ENCODE measurements at regions not wholly inside any gene's neighbourhood (a gene's known extent, or its start where the extent isn't known, plus 50 kb on each side); places are given as distances from the start of the nearest gene placed in this dataset.
"Not testable (repeated sequence)": the region's sequence is repeated elsewhere in the genome, so short reads cannot be mapped to it uniquely, and the experiment has no call there.

DNA sequence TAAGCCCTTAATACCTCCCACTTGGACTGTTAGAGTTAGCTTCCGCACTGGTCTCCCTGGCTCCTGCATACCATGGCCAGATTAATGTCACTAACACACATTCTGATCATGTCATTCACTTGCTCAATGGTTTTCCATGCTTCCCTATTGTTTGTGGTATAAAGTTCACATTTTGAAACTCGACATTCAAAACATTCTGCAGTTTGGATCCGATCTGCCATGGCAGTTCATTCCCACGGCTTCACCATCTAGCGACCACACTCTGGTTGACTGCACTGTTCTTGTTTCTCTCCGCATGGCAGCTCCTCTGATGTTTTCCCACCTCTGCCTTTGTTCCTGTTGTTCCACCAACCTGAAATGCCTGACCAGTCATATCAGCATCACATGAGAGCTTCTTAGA, 87.4 kb upstream of the WAC start:
- no peak for DNase-seq (ENCODE audit: low spot score)

DNA sequence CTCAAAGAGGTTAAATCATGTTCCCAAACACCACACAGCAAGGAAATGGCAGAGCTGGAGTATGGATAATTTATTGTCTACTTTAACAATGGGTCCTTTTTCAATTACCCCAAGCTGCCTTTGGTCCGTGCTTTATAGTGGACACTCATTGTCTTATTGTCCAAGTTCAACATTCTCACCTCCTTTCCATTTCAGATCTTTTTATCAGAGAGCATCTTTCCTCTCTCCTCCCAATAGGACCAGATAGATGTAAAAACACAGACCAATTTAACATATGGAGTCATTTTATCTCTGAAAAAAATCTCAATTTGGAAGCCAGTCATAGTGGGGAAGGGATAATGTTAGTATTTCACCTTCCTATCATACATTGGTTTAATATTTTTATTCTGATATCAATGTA, 83.5 kb upstream of the WAC start:
- no peak for DNase-seq (ENCODE audit: low spot score)

DNA sequence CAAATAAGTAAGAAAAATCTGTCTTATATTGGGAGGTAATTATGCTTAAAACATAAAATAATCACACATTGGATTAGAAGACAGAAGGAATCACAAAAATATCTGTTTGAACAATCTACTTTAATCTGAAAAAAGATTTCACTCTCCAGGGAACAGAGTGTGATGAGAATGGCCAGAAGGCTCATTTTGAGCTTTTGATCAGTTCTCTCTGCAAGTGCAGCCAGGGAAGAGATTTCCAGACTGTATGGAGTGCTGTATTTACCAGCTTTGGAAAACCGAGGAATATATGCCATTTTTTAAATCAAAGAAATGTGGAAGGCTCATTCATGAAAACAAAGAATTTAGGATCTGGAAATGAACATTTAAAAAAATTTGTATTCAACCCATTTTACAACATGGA, 83.0 kb upstream of the WAC start:
- no peak for DNase-seq (ENCODE audit: low spot score)

DNA sequence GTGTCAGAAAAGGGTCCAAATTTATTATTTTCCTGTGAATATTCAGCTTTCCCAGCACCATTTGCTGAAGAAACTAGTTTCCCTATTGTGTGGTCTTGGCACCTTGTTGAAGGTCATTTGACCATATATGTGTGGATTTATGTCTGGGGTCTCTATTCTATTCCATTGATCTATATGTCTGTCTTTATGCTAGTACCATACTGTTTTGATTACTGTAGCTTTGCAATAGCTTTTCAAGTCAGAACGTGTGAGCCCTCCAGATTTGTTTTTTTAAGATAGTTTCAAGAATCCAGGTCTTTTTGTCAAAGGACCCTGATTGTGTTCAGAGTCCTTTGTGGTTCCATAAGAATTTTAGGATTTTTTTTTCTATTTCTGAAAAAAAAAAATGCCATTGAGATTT, 79.0 kb upstream of the WAC start:
- no peak for DNase-seq (ENCODE audit: low spot score)

DNA sequence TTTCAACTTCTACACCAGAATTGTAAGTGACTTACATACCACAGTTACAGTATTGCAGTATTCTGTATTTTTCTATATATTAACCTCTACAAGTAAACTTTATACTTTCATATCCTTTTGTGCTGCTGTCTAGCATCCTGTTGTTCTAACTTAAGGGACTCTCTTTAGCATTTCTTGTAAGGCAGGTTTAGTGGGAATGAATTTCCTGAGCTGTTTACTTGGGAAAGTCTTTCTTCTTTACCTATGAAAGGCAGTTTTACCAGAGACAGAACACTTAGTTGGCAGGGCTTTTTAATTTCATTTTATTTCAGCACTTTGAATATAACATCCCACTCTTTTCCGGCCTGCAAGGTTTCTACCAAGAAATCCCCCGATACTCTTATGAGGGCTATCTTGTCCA, 75.8 kb upstream of the WAC start:
- DNase-seq (ENCODE audit: low spot score), result no peak

DNA sequence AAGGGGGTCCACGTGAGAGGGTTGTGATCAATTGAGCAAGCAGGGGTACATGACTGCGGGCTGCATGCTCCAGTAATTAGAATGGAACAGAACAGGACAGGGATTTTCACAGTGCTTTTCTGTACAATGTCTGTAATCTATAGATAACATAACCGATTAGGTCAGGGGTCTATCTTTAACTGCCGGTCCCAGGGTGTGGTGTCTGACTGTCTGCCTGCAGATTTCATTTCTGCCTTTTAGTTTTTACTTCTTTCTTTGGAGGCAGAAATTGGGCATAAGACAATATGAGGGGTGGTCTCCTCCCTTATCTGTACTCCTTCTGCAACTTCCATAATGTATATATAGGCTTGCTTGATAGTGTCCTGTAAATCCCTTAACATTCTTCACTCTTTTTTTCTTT, 75.0 kb upstream of the WAC start:
- DNase-seq (ENCODE audit: low spot score), result not testable (repeated sequence)

DNA sequence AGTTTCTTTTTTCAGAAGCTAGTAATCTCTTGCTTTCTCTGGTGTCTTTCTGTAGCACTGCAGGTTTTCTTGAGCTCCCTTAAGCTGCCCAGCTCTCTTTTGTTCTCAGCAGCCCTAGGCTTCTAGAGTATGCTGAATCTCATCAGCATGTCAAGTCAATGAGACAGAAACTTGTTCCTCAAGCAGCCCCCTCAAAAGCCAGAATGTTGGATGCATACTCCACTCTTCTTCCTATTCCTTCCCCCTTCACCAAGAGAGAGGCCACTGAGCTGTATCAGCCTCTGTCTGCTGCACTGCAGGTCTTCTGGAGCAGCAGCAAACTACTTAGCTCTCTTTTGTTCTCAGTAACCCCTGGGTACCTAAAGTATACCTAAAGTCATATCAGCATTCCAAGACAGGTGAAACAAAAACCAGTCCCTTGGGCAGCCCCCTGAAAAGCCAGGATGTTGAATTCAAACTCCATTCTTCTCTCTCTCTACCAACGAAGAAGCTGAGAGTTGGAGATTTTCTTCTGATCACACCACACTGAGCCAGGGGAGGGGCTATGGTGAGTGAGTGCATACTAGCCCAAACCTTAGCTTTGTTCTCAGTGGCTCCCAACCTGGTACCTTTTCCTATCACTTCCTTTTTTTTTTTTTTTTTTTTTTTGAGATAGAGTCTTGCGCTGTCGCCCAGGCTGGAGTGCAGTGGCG, 73.3 kb upstream of the WAC start:
- no peak for DNase-seq (ENCODE audit: low spot score)

DNA sequence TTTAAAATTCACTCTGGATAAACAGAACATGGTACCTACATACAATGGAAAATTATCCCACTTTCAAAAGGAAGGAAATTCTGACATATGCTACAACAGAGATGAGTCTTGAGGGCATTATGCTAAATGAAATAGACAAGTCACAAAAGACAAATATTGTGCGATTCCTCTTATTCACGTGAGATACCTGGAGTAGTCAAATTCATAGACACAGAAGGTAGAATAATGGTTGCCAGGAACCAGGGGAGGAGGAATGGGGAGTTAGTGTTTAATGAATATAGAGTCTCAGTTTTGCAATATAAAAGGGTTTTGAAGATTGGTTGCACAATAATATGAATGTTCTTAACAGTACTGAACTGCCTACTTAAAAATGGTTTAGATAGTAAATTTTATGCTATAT, 69.8 kb upstream of the WAC start:
- DNase-seq (ENCODE audit: low spot score), result no peak

DNA sequence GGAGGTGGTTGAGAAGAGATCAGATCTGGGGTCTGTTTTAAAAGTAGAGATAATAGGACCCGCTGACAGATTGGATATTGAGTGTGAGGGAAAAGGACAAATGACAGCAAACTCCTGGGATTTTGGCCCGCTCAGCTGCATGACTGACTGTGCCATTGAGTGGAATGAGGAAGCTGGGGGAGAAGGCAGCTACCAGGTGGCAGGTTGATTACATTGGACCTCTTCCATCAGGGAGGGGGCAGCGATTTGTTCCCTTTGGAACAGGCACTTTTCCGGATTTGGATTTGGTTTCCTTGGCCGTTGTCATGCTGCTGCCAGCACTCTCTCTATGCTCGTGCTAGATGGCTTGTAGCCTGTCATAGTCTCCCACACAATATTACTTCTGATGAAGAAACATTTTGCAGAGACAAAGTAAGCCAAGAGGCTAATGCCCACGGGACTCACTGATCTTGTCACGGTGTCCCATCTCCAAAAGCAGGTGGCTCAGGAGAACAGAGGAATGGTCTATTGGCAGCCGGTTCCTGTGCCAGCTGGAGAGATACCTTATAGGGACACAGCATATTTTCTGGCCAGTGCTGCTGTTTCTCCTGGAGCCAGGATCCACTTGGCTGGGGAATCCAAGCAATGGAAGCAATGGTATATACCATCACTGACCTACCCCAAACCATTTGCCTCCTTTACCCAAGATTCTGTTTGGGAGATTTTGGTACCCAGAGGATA, 69.1 kb upstream of the WAC start:
- no peak for DNase-seq (ENCODE audit: low spot score)

DNA sequence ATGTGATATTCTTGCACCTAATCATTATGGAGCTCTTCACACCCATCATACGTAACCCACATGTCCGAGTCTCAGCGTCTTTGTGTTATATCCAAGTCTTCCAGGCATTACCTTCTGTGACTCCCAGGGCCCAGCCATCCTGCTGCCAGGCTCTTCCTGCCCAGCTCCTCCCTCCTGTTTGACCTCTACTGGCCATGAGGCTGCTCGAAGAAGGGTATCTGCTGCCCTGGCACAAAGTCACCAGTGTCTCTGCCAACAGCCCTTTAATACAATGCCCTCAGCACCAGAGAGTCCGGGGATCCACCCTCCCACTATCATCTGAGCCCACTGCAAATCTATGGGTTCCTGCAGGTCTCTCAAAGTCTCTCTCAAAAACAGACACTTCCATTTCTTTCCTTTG, 65.3 kb upstream of the WAC start:
- no peak for DNase-seq (ENCODE audit: low spot score)

DNA sequence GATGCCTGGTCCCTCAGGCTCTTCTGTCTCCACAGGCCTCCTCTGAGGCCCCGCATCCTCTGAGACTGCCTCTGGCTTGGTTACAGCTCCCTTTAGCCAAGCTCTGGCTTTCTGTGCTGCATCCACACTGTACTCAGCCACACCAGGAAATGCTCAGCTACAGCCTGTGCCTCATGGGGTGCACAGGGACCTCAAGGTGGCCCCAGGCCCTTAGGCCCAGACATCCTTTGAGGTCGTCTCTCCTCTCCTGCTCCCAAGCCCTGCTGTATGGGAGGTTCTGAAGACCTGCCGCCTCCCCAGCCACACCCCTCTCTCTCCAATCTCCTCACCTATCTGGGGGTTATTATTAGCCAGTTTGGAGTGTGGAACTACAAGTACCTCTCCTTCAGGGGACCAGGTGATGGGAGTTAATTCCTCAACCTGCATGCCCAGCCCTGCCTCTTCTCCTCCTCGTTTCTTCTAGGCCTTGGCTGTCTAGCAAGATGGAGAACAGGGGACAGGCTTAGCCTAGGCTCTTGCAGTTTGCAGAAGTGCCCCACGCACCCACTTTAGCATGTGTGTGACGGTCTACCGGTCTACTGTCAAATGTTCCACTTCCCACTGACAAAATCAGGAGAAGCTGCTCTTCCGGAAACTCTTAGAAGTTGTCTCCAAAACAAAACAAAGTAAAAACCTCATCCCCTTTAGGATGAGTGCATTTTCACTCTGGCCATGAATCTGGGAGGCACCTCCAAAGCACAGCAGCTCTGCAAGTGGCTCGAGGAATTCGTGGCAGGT, 64.0 kb upstream of the WAC start:
- DNase-seq (ENCODE audit: low spot score), result no peak

DNA sequence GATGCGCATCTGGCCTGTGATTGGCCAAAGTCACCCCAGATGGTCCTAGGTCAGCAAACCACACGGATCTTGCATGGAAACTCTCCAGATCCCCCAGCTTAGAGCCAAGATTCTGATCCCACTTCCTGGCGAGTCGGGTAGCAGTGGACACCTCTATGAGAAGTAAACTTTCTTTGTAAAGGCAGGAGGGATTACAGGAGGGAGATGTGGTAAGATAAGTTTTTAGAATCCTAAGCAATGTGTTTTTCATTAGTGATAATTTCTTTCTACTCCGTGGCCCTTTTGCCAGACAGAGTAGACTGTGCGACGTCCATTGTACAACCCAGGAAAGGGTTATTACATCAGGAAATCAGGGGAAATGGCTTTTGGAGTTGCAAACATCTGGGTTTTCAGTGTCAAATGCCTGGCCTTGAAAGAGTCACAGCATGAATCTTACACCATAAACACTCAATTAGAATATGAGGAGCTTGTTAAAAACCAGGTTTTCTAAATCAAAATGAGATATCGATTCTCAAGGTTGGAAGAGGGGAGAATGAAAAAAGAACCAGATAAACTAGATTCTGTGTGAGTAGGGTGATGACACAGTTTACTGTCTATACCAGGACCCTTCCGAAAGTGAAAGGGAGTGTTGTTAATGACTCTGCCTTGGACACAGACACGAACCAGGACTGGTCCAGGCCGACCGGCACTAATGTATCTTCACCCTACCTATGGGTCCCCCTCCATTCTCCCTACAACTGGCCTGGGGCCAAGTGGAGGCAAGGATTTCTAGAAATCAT, 61.9 kb upstream of the WAC start:
- no peak for DNase-seq (ENCODE audit: low spot score)

DNA sequence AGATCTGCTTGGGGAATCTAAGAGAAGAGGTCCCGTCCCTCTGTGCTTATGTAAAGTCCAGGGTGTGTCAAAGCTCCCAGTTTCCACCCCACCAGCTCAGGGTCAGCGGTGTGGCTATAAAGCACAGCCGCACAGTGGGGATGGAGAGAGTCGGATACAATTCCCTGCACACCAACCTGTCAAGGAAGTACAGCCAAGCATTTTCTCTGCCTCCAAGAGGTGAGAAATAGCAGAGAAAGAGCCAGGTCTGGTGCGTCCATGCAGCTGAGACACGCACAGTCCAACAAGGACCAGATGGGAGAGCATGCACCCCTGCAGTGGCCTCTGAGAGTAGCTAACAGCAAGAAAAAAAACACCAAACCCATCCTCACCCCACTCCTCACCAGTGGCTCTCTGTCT, 61.3 kb upstream of the WAC start:
- DNase-seq (ENCODE audit: low spot score), result no peak

DNA sequence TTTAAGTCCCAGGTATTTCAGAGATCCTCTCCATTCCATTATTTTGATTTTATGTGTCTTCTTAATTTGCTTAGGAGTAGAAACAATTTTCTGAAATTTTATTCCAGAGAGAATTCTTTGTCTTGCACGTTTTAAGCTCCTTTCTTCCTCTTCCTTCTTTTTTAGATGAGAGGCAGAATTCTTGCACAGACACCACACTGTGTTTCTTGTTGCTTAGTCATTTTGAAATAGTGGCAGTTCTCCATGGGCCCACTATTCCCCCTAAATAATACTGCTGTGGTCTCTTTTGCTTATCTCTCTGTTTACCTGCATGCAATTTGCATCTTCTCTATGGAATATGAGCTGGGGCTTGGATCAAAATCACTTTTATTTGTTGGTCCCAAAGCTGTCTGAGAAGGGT, 54.3 kb upstream of the WAC start:
- no peak for DNase-seq (ENCODE audit: low spot score)

DNA sequence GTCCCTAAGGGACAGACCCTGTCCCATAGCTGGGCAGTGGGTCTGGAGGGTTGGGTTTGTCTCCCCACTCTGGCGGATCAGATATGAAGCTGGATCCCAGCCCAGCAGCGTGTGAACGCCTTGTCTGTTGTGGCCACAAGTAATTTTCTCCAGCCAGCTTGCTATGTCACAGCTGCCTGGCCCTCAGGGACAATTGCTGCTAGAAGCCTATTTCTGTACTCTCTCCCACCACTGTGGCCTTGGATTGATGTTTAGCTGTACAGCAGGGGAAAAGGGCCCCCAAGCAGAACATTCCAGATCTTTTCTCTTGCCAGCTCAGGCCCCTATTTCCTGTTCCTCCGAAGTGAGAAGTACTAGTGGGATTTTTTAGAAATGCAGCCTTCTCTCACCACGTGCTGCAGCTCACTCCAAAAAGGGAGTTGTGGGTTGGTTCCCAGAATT, 53.5 kb upstream of the WAC start:
- DNase-seq (ENCODE audit: low spot score), result no peak

DNA sequence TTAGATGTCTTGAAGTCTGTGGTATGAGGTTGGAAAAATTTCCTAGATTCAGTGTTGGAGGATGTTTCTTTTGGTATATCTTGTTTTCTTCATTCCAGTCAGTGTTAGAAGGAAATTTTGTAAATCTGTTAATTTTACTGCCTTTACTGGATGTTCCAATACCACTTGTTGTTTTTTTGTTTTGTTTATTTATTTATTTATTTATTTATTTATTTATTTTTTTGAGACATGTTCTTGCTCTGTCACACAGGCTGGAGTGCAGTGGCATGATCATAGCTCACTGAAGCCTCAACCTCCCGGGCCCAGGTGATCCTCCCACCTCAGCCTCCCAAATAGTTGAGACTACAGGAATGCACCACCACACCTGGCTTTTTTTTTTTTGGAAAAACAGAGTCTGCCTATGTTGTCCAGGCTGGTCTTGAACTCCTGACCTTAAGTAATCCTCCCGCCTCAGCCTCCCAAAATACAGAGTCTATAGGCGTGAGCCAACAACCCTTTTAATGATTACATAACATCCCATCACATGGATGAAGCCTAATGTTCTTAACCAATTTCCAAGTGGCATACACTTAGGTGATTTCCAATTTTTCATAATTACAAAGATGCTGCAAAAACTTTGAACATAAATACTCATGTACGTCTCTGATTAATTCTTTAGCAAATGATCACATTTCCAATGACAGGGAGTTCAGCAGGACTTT, 52.8 kb upstream of the WAC start:
- no peak for DNase-seq (ENCODE audit: low spot score)

DNA sequence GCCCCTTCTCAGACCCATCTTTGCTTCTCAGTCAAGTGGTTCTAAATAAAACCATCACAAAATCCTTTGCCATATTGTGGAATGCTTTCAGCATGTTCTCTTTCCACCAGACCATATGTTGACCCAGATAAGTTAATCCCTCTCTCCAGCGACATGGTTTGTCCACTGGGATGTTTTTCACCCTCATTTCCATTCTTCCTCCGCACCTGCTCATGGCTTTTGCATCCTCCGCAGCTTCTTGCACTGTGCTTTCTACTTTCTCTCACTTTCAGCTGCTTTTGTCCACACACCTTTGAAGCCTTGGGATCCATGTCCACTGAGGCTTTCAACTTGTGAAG, 52.3 kb upstream of the WAC start:
- DNase-seq (ENCODE audit: low spot score), result no peak

DNA sequence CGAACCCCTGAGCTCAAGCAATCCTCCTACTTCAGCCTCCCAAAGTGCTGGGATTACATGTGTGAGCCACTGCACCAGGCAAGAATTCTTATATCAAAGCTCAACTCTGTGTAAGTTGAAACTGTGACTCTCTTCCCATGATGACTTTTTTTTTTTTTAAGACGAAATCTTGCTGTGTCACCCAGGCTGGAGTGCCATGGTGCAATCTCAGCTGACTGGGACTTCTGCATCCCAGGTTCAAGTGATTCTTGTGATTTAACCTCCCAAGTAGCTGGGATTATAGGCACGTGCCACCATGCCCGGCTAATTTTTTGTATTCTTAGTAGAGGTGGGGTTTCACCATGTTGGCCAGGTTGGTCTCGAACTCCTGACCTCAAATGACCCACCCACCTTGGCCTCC, 51.6 kb upstream of the WAC start:
- DNase-seq (ENCODE audit: low spot score), result not testable (repeated sequence)

DNA sequence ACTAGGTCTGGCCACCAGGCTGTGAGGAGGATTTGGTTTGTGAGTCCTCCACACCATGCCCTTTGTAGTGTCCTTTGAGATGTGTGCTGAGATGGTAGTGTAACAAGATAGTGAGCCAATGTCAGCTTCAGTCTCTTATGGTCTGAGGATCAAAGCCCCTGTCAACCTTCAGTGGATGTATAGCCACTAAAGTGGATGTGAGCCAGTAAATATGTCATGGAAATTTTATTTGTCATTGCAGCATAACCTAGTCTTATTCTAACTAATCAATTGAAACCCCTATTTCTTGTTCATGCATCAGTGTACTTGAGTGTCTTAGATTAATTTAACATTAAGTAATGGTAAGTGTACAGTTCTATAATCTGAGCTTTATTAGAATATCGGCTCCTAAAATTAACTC, 51.0 kb upstream of the WAC start:
- no peak for DNase-seq (ENCODE audit: low spot score)
